ENCODE measurements at regions not wholly inside any gene's neighbourhood (a gene's known extent, or its start where the extent isn't known, plus 50 kb on each side); places are given as distances from the start of the nearest gene placed in this dataset.
"Not testable (repeated sequence)": the region's sequence is repeated elsewhere in the genome, so short reads cannot be mapped to it uniquely, and the experiment has no call there.

GRCh38 chr18:39308931-39309521 is 1743.4 kb upstream of the CELF4 start:
- TF ChIP-seq CTCF (IDR thresholded peaks at IDR 0.05; ENCODE audit: control extremely low read depth in 1 of 3, insufficient read depth in 1 of 3, low read depth in 1 of 3, low read length in 3 of 3); RXRA (IDR thresholded peaks at IDR 0.05; ENCODE audit: insufficient read depth, low read depth, low read length); GTF2F1 (IDR thresholded peaks at IDR 0.05; ENCODE audit: borderline replicate concordance, low read depth, low read length); TEAD4 (IDR thresholded peaks at IDR 0.05; ENCODE audit: low read depth, low read length); GABPA (IDR thresholded peaks at IDR 0.05; ENCODE audit: borderline replicate concordance, insufficient read depth, low read length); TAF7 (optimal IDR thresholded peaks at IDR 0.05; ENCODE audit: borderline replicate concordance, low read depth, low read length); JUND (IDR thresholded peaks at IDR 0.05; ENCODE audit: low read length): not testable (repeated sequence)

Data from H1 (cell line).